HG03045 (cell line): ENCODE measurements at regions not wholly inside any gene's neighbourhood (a gene's known extent, or its start where the extent isn't known, plus 50 kb on each side); places are given as distances from the start of the nearest gene placed in this dataset.
"Not testable (repeated sequence)": the region's sequence is repeated elsewhere in the genome, so short reads cannot be mapped to it uniquely, and the experiment has no call there.

Experiments used
- ATAC-seq: cut with Tn5 transposase; IDR thresholded peaks from one replicate; pipeline ENCODE4 v1.9.1; 2021; ENCODE audit warnings: mild to moderate bottlenecking, moderate library complexity; ENCODE audit not compliant: unreplicated experiment

- ATAC-seq = no peak
Measured at GRCh38 chr6:163867518-163868292, 453.2 kb downstream of the QKI start.

GRCh38 chr6:163866192-163866591 lies 451.7 kb downstream of the QKI start:
- ATAC-seq = no peak

GRCh38 chr6:163863565-163863964 lies 449.0 kb downstream of the QKI start:
- no peak for ATAC-seq

- no peak for ATAC-seq
Measured at GRCh38 chr6:163862701-163863100, 448.2 kb downstream of the QKI start.

GRCh38 chr6:163861627-163862026 lies 447.1 kb downstream of the QKI start:
- ATAC-seq = no peak

DNA sequence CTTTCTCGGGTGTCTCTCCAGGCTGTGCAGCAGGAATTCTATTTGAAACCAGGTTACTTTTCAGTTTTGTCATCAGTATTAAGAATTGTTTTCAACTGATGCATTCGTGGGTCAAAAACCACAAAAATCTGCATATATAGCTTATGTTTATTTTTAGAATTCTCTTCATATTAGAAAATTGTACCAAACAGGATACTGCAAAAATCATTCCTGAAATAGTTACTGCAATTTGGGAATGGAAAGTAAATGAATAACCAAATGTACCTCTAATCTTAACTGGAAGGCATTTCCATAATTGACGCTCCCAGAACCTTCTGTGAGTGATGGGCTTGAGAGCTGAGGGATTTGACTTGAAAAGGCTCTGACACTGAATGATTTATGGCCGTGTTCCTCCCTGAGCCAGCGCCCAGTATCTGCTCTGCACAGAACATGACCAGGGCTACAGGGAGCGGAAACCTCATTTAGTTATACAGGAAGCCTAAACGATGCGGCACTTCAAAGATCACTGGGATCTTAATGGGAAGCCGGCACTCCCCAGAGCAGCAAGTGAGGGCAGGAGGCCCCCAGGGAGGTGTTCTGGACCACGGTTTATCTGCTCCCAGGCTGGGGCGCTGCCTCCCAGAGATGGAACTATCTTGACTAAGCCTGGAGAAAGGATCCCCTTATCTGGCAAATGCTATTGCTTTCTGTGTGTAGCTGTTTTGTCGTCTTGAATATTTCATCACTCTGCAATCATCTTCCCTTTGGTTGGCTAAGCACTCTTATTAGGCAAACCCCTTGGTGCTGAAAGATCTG lies 446.0 kb downstream of the QKI start:
- no peak for ATAC-seq

DNA sequence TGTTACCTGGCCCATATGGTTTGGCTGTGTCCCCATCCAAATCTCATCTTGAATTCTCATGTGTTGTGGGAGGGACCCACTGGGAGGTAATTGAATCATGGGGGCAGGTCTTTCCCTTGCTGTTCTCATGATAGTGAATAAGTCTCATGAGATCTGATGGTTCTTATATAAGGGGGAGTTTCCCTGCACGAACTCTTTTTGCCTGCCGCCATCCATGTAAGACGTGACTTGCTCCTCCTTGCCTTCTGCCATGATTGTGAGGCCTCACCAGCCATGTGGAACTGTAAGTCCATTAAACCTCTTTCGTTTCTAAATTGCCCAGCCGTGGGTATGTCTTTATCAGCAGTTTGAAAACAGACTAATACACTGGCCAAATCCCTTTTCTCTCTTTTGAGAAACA lies 444.4 kb downstream of the QKI start:
- ATAC-seq = not testable (repeated sequence)

GRCh38 chr6:163857421-163857820 lies 442.9 kb downstream of the QKI start:
- no peak for ATAC-seq

DNA sequence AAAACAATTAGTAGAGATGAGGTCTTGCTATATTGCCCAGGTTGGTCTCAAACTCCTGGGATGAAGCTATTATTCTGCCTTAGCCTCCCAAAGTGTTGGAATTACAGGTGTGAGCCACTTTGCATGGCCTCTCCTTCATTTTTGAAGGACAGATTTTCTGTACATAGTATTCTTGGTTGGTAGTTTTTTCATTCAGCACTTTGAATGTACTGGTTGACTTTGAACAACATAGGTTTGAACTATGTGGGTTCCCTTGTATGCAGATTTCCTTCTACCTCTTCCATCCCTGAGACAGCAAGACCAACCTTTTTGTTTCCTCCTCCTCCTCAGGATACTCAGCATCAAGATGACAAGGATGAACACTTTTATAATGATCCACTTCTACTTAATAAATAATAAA lies 436.4 kb downstream of the QKI start:
- no peak for ATAC-seq

DNA sequence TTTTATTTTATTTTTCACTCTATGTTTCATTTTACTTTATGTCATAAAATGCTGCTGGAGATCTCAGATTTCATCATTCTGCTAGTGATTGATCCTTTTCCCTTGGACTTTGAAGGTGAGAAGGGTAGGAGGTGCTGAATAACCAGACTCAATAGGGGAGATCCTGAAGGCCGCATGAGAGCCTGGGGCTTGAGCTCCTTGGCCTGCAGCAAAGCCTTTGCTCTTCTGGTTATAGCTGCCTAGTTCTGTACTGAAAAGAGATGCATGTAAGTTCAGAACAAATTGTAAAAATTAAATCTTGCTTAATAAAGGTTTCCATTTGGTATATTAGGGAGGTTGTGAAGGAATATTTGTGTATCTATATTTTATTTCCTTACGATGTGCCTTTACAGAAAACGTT lies 430.2 kb downstream of the QKI start:
- ATAC-seq = no peak

DNA sequence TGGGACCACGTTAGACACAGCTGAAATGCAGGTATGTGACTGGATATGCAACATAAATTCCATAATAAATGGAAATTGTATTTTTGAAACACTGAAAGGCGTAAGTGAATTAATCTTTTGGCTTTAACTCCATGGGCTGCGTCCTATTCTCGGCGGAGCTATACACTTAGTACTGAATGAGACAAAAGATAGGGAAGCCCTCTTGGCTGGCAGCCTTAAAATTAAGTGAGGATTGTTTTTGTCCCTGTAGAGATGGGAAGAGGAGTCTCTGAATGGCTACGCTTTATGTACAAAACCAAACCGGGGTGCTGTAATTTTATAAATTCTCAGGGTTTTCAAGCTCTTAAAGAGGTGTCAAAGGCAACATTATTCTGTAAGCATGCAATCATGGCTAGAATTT lies 429.8 kb downstream of the QKI start:
- no peak for ATAC-seq

- ATAC-seq = no peak
Measured at GRCh38 chr6:163843218-163843617, 428.7 kb downstream of the QKI start.

DNA sequence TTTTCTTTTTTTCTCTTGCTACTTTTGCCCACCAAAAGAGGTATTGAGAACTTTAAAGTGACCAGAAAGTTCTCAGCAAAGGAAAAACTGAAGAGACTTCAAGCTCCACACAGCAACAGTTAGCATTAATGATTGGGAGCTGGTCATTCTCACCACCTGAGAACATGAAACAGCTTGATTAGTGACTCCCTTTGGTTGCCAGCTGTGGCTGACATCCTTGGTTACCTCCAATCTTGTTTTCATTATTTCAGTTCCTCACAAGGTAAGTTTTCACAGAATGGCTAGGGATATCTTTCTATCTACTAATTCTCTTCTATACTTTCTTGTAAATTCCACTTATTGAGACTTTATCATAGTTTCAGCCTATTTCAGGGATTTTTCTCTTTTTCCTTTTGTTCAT lies 427.9 kb downstream of the QKI start:
- ATAC-seq = no peak

DNA sequence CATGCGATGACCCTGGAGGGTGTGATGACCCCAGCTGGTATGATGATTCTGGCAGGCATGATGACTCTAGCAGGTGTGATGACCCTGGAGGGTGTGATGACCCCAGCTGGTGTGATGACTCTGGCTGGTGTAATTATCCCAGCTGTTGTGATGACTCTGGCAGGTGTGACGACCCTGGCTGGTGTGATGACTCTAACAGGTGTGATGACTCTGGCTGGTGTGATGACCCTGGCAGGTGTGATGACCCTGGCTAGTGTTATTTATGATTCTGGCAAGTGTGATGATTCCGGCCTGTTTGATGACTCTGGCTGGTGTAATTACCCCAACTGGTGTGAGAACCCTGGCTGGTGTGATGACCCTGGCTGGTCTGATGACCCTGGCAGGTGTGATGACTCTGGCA lies 427.2 kb downstream of the QKI start:
- no peak for ATAC-seq

DNA sequence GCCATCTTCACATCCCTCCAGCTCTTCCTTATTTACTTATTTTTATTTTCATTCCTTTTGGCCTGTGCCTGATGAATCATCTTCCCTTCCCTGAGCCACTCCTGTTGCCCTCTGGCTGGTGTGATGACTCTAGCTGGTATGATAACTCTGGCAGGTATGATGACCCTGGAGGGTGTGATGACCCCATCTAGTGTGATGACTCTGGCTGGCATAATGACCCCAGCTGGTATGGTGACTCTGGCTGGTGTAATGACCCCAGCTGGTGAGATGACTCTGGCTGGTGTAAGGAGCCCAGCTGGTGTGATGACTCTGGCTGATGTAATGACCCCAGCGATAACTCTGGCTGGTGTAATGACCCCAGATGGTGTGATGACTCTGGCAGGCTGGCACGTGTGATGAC lies 426.8 kb downstream of the QKI start:
- ATAC-seq = no peak

GRCh38 chr6:163840880-163841279 lies 426.4 kb downstream of the QKI start:
- no peak for ATAC-seq

- no peak for ATAC-seq
Measured at GRCh38 chr6:163839296-163839695, 424.8 kb downstream of the QKI start.

DNA sequence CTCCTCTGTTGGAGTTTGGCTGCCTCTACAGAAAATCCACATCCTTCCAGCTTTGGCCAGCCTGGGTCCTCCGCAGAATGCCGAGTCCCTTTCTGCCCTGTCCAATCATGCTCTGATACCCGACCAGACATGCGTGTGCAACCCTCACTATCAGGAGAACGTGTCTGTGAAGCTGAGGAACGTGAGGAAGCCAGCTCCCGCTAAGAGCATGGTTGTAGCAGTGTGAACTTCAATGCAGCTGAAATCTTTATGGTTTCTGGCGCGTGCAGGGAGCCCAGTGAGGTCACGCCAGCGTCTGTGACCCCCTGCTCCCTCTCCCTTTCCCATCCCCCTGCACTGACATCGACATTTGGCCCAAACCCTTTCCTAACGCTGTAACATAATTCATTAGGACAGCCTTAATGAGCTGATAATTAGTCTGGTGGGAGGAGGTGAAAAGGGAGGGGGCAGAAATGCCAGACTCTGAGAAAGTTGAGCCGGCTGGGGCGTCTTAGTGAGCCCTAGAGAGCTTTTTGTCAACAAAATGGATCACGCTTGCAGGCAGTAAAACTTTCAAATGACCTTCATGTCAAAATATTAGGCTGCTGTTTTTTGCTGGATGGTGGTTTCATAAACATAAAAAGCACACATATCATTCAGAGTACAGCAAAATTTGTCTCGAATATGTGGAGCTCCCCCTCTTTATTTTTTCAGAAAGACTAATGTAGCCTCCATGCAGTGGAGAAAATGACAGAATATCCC lies 423.3 kb downstream of the QKI start:
- ATAC-seq = no peak

DNA sequence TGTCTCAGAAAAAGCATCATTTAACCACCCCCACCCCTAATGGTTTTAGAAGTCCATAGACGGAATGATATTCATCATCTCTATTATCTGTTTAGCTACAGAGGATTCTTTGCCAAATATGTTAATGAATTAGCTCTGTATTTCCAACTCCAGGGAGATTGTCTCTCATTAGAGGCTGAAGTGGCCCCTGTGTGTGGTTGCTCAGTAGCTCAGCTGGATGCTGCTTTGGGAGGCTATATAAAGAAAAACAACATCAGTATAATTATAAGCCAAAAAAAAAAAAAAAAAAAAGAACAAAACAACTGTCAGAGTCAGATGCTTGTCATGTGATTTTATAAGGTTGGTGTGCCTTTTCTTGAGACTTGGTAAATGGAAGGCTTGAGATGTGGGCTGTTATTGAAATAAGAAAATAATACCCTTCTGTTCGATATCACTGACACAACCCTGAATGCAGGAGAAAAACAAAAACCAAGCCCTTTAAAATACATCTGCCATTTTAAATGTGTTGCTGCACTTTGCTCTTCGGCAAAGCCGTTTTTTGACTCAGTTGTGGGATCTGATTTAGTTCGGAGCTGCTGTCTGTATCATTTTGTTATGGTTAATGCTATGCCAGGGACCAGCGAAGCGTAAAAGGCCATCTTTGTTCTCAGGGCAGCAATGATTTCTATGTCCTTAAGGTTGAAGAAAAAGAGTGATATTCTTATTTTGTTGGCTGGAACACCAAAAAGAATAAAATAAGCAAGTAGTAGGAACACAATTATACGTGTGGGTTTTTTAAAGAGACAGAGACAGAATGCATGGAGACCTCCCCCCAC lies 422.6 kb downstream of the QKI start:
- no peak for ATAC-seq

DNA sequence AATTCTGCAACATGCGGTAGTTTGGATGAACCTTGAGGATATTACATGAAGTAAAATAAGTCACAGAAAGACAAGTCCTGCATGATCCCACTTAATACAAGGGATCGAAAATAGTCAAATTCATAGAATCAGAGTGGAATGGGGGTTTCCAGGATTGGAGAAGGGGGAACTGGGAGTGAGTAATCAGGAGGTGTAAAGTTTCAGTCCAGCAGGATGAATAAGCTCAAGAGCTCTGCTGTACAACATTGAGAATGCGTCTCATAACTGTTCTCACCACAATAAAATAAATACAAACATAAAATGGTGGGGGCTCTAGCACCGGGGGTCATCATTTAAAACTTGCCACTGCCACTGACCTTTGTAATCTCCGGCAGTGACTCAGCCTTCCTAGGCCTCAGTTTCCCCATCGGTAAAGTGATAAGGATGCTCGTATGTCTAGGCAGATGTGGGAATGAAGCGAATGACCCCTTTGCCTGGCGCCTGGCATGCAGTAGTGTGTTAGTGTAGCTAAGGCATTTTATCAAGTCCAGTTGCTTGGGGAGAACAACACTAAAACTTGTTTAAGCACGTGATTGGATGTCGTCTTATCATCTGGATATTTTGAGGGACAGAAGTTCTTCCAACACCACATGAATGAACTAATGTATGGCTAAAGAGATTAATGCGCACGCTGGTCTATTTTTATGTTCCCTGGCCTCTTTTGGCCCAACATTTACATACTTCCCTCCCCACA lies 421.1 kb downstream of the QKI start:
- no peak for ATAC-seq
